Ishikawa (cell line): ENCODE measurements at regions not wholly inside any gene's neighbourhood (a gene's known extent, or its start where the extent isn't known, plus 50 kb on each side); places are given as distances from the start of the nearest gene placed in this dataset.

Source experiments
- CEBPB ChIP-seq: IDR thresholded peaks from 2 replicates; pipeline ENCODE4 v1.6.1; 2012
- CREB1 ChIP-seq: IDR thresholded peaks from 2 replicates; pipeline ENCODE4 v1.6.1; 2012; ENCODE audit warnings: low read depth
- EGR1 ChIP-seq: IDR thresholded peaks from 2 replicates; pipeline ENCODE4 v1.6.1; 2012
- EP300 ChIP-seq: IDR thresholded peaks from 2 replicates; pipeline ENCODE4 v1.6.1; 2012; ENCODE audit warnings: borderline replicate concordance
- FOXM1 ChIP-seq: IDR thresholded peaks from 2 replicates; pipeline ENCODE4 v1.6.1; 2012; ENCODE audit warnings: low read depth, borderline replicate concordance
- MAX ChIP-seq: IDR thresholded peaks from 2 replicates; pipeline ENCODE4 v1.6.1; 2012
- NFIC ChIP-seq: IDR thresholded peaks from 2 replicates; pipeline ENCODE4 v1.6.1; 2012
- RAD21 ChIP-seq: IDR thresholded peaks from 2 replicates; pipeline ENCODE4 v1.6.1; 2012; ENCODE audit warnings: low read depth
- REST ChIP-seq: IDR thresholded peaks from 2 replicates; pipeline ENCODE4 v1.6.1; 2012; ENCODE audit warnings: low read depth, mild to moderate bottlenecking
- TAF1 ChIP-seq: IDR thresholded peaks from 2 replicates; pipeline ENCODE4 v1.6.1; 2012; ENCODE audit warnings: low read depth, mild to moderate bottlenecking
- TCF12 ChIP-seq: IDR thresholded peaks from 2 replicates; pipeline ENCODE4 v1.6.1; 2012; ENCODE audit warnings: low read depth
- TEAD4 ChIP-seq: IDR thresholded peaks from 2 replicates; pipeline ENCODE4 v1.6.1; 2012
- USF1 ChIP-seq: IDR thresholded peaks from 2 replicates; pipeline ENCODE4 v1.6.1; 2012
- YY1 ChIP-seq: IDR thresholded peaks from 2 replicates; pipeline ENCODE4 v1.6.1; 2012; ENCODE audit warnings: low read depth
- ZBTB7A ChIP-seq: IDR thresholded peaks from 2 replicates; pipeline ENCODE4 v1.6.1; 2012; ENCODE audit warnings: low read depth

GRCh38 chr2:133776936-133777573 lies 208.8 kb upstream of the NCKAP5 start:
- no peak for TF ChIP-seq EP300
- no peak for TF ChIP-seq CEBPB
- TF ChIP-seq NFIC, result no peak
- TF ChIP-seq RAD21, result no peak
- TF ChIP-seq USF1, result no peak
- TF ChIP-seq TEAD4, result no peak
- TF ChIP-seq CREB1, result no peak
- no peak for TF ChIP-seq FOXM1
- TF ChIP-seq REST, result no peak
- no peak for TF ChIP-seq TCF12
- TF ChIP-seq EGR1, result no peak
- TF ChIP-seq MAX, result no peak
- TF ChIP-seq YY1, result no peak
- no peak for TF ChIP-seq ZBTB7A
- TF ChIP-seq TAF1, result no peak

- TF ChIP-seq EGR1, result no peak
- TF ChIP-seq CREB1, result no peak
- no peak for TF ChIP-seq FOXM1
- TF ChIP-seq TCF12, result no peak
- no peak for TF ChIP-seq RAD21
- TF ChIP-seq TEAD4, result no peak
- no peak for TF ChIP-seq USF1
- no peak for TF ChIP-seq EP300
- TF ChIP-seq ZBTB7A, result no peak
- no peak for TF ChIP-seq MAX
- TF ChIP-seq CEBPB, result no peak
- TF ChIP-seq REST, result no peak
- no peak for TF ChIP-seq NFIC
Observed at GRCh38 chr2:133777574-133777960, 209.3 kb upstream of the NCKAP5 start.

GRCh38 chr2:133780099-133780996 lies 212.1 kb upstream of the NCKAP5 start:
- no peak for TF ChIP-seq YY1
- peak; percentile 88 for TF ChIP-seq TEAD4
- TF ChIP-seq NFIC, result no peak
- no peak for TF ChIP-seq EGR1
- TF ChIP-seq RAD21, result peak; percentile 71

- TF ChIP-seq TAF1, result no peak
- no peak for TF ChIP-seq RAD21
- no peak for TF ChIP-seq MAX
- TF ChIP-seq EP300, result no peak
- TF ChIP-seq YY1, result no peak
- TF ChIP-seq NFIC, result no peak
- TF ChIP-seq CEBPB, result no peak
- TF ChIP-seq ZBTB7A, result no peak
- no peak for TF ChIP-seq REST
- TF ChIP-seq USF1, result no peak
- TF ChIP-seq FOXM1, result no peak
- no peak for TF ChIP-seq TEAD4
- TF ChIP-seq EGR1, result no peak
- no peak for TF ChIP-seq TCF12
- no peak for TF ChIP-seq CREB1
Observed at GRCh38 chr2:133780997-133781513, 212.8 kb upstream of the NCKAP5 start.
